Sigmoid colon (tissue), 4 donors: ENCODE measurements at regions not wholly inside any gene's neighbourhood (a gene's known extent, or its start where the extent isn't known, plus 50 kb on each side); places are given as distances from the start of the nearest gene placed in this dataset.

ENCODE experiments used
- POLR2AphosphoS5 ChIP-seq, 4 donors: sonication (generic); formaldehyde crosslinking; IDR thresholded peaks; one replicate each; pipeline ENCODE4 v1.6.1; 2017; ENCODE audit warnings: antibody characterized with exemption in 4 of 4
- TF ChIP-seq, protein P1 (sequence below), 4 experiments: fragments of 450-650 bp in 3 of 4; fragments of 200-600 bp in 1 of 4; IDR thresholded peaks; one replicate each; pipeline ENCODE4 v1.5.1; 2016 to 2019; ENCODE audit warnings: antibody characterized with exemption in 4 of 4, mild to moderate bottlenecking in 3 of 4, moderate library complexity in 2 of 4

DNA sequence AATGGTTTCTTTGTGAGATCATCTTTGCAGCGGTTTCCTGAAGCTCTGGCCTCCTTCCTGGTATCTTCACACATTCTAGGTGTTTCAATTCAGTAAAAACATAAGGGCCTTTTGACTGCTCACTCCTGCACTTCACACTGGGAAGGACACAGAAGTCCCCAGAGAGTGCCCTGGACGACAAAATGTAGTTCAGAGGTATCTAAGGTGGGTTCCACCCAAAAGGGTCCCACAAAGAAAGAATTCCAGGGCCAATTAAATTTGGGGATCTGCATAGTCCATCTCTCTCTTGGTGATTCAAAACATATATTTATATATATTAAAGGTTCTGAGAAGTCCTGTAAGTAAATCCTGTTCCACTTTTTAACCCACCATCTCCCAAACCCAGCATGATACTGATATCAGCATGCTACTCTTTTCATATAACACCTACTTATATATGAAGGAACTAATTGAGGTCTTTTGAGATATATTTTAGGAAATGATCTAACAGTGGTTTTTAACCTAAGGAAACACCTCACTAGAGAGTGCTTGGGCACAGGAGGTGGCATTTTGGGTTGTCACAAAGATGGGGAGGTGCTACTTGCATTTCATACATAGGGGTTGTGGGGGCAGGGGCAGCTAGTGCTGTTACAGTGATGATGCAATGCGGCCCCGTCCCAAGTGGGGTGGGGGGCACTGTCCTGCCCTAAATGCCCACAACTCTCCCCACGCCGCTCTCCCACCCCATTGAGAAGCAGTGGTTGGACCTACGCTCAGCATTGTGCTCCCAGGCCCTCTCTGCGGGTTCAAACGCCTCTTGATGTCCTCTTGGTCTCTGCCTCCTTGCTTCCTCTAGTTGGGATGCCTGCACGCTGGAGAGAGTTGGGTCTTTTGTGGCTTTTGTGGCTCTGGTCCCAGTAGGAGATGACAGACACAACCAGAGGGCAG is 109.4 kb downstream of the ARF6 start:
- TF ChIP-seq, protein P1, sequence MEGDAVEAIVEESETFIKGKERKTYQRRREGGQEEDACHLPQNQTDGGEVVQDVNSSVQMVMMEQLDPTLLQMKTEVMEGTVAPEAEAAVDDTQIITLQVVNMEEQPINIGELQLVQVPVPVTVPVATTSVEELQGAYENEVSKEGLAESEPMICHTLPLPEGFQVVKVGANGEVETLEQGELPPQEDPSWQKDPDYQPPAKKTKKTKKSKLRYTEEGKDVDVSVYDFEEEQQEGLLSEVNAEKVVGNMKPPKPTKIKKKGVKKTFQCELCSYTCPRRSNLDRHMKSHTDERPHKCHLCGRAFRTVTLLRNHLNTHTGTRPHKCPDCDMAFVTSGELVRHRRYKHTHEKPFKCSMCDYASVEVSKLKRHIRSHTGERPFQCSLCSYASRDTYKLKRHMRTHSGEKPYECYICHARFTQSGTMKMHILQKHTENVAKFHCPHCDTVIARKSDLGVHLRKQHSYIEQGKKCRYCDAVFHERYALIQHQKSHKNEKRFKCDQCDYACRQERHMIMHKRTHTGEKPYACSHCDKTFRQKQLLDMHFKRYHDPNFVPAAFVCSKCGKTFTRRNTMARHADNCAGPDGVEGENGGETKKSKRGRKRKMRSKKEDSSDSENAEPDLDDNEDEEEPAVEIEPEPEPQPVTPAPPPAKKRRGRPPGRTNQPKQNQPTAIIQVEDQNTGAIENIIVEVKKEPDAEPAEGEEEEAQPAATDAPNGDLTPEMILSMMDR (IDR thresholded peaks at IDR 0.05): no peak
- no peak for TF ChIP-seq POLR2AphosphoS5 (IDR thresholded peaks at IDR 0.05)
